Effector CD4-positive, alpha-beta T cell (primary cell): ENCODE measurements at regions not wholly inside any gene's neighbourhood (a gene's known extent, or its start where the extent isn't known, plus 50 kb on each side); places are given as distances from the start of the nearest gene placed in this dataset.

ENCODE experiments used
- DNase-seq: peaks from one replicate; pipeline ENCODE4 v3.0.0-alpha.2; 2020

GRCh38 chr15:62378772-62379498 is 213.8 kb upstream of the C2CD4B start:
- DNase-seq, result no peak

GRCh38 chr15:62380011-62380410 is 214.9 kb upstream of the C2CD4B start:
- DNase-seq, result no peak

DNA sequence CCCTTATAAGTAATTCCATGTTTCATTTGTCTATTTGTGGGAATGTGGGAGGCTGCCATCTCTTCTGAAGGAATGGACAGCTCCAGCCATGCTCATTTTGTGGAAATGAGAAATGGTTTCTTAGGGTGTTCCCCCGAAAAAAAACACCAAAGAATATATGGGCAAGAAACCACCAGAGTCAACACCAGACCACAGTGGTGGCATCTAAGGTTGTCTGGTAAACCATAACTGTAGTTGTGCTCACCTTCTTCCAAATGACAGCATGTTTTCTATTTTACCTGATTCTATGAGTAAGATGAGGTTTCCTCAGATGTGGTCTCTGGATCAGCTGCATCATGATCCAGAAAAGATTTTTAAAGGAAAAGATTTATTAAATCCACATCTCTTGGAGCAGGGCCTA is 217.0 kb upstream of the C2CD4B start:
- DNase-seq, result no peak

GRCh38 chr15:62389885-62390790 is 225.1 kb upstream of the C2CD4B start, which contains the start of gene TLN2:
Gene TLN2, plus strand, starts transcription at chr15:62390550.
- DNase-seq, result peak; percentile 3

DNA sequence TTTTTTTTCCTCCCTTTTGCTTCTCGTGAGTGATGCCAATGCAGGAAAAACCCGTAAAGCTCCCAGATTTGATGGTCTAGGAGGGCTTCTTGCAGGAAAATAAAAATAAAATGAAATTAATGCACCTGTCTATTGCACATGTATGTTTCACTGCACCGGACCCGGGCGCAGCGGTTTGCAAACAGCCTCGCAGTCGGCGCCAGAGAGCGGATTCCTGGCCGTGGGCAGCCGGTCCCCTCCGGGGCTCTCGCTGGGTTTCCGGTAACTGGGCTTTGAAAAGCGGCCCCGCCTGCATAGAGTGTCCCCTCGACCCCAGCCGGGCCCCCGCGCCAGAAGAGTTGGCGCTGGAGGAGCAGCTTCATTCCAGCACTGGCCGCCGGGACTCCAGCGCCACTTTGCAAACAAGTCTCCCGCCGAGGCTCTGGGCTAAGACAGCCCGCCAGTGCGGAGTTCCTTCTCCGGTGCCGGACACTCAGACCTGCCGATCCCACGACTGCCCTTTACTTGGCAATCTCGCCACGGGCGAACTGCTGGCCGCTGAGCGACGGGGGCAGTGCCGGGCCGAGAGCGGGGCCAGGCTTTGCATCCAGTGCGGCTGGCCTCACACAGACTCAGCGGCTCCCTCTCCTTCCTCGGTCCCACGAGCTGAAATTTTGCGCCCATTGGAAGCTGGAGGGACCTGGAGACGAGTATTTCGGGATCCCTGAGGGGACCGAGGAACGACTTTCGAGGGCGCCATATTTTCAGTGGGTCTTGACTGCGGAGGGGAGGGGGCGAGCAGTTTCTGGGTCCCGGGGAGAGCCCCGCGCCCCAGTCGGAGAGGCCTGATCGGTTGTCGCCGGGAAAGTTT is 225.9 kb upstream of the C2CD4B start:
- DNase-seq, result no peak

DNA sequence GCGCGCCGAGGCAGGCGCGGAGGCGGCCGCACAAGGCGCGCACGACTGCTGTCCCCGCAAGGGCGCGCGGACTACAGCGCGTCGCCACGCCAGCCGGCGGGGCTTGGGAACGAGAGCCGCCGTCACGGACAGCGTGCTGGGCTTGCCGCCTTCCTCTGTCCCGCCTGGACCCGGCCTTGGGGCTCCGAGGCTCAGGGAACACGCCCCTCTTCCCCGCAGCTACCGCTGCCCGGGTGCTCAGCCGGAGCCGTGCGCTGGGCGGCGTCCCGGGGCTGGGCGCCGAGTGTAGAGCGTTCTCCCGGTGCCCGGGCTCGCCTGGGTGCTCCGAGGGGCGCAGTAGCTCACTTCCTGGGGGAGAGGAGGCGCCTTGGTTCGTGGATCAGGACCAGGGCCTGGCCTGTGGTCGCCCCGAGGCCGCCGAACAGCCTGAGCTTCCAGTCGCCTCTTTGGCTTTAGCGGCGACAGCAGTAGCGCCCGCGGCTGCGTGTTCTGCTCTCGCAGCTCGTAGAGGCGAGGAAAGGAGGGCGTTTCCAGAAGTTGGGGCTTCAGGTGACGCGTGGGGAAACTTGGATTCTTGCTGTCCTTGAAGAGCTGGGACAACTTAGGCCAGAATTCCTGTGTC is 226.7 kb upstream of the C2CD4B start:
- DNase-seq, result no peak

GRCh38 chr15:62392376-62392775 is 227.3 kb upstream of the C2CD4B start:
- DNase-seq, result no peak

DNA sequence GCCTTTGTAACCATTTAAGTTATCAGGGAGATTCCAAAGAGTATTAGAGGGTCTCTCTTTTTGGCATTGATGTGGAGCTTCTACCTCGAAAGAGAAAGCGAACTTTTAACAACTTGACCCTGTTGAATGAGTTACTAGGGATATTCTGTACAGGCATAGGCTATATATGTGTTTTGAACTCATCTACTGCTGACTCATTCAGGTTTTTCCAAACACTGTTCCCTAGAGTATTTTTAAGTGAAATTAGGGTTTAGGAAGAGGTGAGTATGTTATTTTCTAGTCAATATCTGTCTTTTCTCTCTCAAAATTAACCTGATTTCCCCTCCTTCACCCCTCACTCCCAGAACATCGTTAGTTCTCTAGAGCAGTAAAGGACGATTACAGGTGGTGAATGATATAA is 228.1 kb upstream of the C2CD4B start:
- DNase-seq, result no peak

GRCh38 chr15:62394079-62394478 is 229.0 kb upstream of the C2CD4B start:
- no peak for DNase-seq

DNA sequence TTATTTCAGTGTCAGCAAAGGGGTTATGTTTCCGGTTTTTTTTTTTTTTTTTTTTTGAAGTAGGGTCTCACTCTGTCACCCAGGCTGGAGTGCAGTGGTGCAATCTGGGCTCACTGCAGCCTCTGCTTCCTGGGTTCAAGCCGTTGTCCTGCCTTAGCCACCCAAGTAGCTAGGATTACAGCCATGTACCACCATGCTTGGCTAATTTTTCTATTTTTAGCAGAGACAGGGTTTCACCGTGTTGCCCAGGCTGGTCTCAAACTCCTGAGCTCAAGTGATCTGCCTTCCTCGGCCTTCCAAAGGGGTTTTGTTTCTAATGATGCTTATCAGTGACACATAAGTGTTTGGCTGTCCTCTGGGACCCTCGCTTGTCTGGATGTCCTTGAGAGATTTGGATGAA is 235.7 kb upstream of the C2CD4B start:
- DNase-seq, result no peak

GRCh38 chr15:62402687-62403086 is 237.6 kb upstream of the C2CD4B start:
- DNase-seq, result no peak

DNA sequence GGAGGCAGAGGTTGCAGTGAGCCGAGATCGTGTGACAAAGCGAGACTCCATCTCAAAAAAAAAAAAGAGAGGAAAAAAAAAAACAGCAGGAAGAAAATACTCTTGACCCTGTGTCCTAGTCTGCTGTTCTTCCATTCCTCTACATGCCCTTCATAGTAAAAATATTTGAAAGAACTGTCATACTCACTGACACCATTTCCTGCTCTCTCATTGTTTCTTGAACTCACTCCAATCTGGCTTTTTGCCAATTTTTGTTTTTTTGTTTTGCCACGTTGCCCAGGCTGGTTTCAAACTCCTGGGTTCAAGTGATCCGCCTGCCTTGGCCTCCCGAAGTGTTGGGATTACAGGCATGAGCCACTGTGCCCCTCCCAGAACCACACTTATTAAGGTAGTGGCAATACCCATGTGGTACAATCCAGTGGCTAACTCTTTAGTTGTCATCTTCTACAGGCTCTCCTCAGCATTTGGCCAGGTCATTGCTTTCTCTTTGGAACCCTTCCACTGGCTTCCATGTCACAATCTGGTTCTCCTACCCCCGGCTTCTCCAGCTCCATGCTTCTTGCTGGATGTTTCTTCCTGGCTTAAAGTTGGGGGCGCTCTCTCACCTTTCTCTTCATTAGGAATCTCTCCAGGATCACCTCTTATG is 238.2 kb upstream of the C2CD4B start:
- no peak for DNase-seq

DNA sequence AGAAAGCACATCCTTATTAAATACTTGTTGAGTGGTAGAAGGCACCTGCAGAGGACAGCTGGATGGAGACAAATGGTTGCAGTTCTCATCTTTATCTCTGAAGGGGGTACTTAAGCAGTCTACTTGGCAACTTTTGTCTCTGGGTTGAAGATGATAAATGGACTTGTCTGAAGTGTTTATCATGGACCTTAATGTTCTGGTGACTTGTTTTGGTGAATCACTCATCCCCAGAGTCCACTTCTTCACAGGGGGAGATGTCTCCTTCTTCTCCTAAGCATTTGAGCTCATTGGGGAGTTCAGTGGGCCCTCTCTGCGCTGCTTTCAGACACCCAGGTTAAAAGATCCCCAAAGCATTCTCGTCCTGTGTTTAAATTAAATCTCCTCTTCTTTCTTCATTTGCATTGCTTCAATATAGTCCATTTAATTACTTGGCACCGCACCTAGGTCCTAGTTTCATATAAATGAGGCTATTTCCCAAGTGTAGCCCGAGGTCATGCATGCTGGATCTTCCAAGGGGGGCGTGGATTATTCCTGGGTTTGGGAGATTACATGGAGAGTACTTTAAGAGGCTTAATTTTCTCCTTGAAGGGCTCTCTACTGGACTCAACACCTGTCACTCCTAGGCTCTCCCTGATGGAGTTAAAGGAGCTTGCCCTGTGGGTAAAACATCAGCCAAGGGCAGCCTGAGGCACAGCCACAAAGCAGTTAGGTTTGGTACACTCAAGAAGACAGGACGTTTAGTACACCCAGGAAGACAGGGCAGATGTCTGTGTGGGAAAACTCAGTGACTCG is 239.3 kb upstream of the C2CD4B start:
- no peak for DNase-seq

- no peak for DNase-seq
Measured at GRCh38 chr15:62406305-62406891, 241.3 kb upstream of the C2CD4B start.

GRCh38 chr15:62407216-62407615 is 242.1 kb upstream of the C2CD4B start:
- no peak for DNase-seq

DNA sequence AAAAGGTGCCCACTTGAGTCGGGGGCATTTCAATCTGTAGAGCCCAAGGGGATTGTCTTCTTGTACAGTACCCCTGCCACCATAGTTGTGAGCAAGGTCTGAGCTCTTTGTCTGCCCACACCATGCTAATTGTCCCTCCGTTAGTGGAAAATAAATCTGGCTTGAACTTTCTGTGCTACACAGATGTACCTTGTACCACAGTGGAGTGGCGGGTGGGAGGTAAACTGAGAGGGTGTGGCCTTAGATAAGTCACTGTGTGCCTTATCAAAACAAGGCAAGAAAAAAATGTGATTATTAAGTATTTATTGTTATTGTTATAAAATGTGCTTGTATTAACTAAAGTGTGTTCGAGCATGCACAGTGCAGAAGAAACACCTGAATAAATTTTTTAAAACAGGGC is 242.9 kb upstream of the C2CD4B start:
- DNase-seq, result no peak

GRCh38 chr15:62409466-62409865 is 244.4 kb upstream of the C2CD4B start:
- DNase-seq, result no peak

- DNase-seq, result no peak
Measured at GRCh38 chr15:62412686-62413085, 247.6 kb upstream of the C2CD4B start.

- no peak for DNase-seq
Measured at GRCh38 chr15:62413153-62413552, 248.1 kb upstream of the C2CD4B start.

- DNase-seq, result no peak
Measured at GRCh38 chr15:62413786-62414185, 248.7 kb upstream of the C2CD4B start.

DNA sequence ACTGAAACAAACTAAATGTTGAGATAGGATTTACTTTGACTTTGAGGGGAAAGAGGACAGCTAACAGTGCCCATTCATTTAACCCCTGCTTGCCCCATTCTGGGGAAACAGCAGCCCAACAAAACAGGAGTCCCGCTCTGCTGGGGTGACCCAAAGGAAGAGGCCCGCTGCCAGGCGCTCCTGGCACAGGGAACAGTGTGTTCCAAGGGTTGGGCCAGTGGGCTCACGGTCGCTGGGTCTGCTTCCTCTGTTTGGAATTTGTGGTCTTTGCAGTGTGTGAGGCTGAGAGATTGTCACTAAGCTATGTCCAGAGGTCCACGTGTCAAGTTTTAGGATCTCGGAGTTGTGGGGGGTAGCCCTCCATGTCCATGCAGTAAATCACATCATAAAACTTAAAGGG is 250.4 kb upstream of the C2CD4B start:
- DNase-seq, result no peak
